GM12874 (cell line): ENCODE measurements at regions not wholly inside any gene's neighbourhood (a gene's known extent, or its start where the extent isn't known, plus 50 kb on each side); places are given as distances from the start of the nearest gene placed in this dataset.

Source experiments
- TF ChIP-seq, protein P1 (sequence below): IDR thresholded peaks from 2 replicates; pipeline ENCODE4 v1.5.1; 2011; ENCODE audit warnings: low read depth, mild to moderate bottlenecking, control low read depth, low read length, moderate library complexity; ENCODE audit not compliant: insufficient read depth

GRCh38 chr5:144028636-144029035 lies 141.8 kb downstream of the YIPF5 start:
- TF ChIP-seq, protein P1, sequence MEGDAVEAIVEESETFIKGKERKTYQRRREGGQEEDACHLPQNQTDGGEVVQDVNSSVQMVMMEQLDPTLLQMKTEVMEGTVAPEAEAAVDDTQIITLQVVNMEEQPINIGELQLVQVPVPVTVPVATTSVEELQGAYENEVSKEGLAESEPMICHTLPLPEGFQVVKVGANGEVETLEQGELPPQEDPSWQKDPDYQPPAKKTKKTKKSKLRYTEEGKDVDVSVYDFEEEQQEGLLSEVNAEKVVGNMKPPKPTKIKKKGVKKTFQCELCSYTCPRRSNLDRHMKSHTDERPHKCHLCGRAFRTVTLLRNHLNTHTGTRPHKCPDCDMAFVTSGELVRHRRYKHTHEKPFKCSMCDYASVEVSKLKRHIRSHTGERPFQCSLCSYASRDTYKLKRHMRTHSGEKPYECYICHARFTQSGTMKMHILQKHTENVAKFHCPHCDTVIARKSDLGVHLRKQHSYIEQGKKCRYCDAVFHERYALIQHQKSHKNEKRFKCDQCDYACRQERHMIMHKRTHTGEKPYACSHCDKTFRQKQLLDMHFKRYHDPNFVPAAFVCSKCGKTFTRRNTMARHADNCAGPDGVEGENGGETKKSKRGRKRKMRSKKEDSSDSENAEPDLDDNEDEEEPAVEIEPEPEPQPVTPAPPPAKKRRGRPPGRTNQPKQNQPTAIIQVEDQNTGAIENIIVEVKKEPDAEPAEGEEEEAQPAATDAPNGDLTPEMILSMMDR, result no peak

DNA sequence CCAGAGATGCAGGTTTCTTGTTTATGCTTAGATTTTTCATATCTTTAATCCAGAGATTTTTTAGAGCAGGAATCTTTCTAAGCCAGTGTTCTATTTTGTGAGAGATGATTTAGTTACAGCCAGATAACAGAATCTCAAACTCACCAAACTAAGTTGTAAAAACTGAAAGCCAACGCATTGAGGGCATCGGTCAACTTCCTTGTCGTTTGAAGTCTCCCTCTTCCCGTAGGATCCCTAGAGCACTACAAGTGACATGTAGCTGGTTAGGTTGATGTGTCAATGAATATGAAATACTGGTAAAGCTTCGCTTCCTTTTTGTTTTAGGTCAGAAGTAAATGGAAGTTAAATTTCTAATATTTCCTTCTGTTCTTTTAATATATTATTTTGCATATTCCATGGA lies 139.6 kb downstream of the YIPF5 start:
- TF ChIP-seq, protein P1, result no peak

- TF ChIP-seq, protein P1, result no peak
Observed at GRCh38 chr5:144032375-144032774, 138.1 kb downstream of the YIPF5 start.

GRCh38 chr5:144033486-144033885 lies 137.0 kb downstream of the YIPF5 start:
- TF ChIP-seq, protein P1, result no peak

- TF ChIP-seq, protein P1, result no peak
Observed at GRCh38 chr5:144035046-144035740, 135.3 kb downstream of the YIPF5 start.

- TF ChIP-seq, protein P1, result no peak
Observed at GRCh38 chr5:144036476-144036875, 134.0 kb downstream of the YIPF5 start.

GRCh38 chr5:144040615-144041305 lies 129.7 kb downstream of the YIPF5 start:
- TF ChIP-seq, protein P1, result no peak
